H1 (cell line): ENCODE measurements at regions not wholly inside any gene's neighbourhood (a gene's known extent, or its start where the extent isn't known, plus 50 kb on each side); places are given as distances from the start of the nearest gene placed in this dataset.

Experiments
- CTCF ChIA-PET: fragments of 300-600 bp; sonication (Branson Sonifier 250); formaldehyde crosslinking; loops from one replicate; lab custom pipeline; 2021; ENCODE audit not compliant: partially characterized antibody; lab: Charles Lee
- POLR2A ChIA-PET: fragments of 300-600 bp; sonication (Branson Sonifier 250); formaldehyde crosslinking; loops from one replicate; lab custom pipeline; 2021; ENCODE audit warnings: inconsistent platforms; ENCODE audit not compliant: partially characterized antibody; lab: Charles Lee
- DNase-seq, 2 experiments: peaks; one replicate each; pipeline versions ENCODE4 v3.0.0 to v3.0.0-alpha.2; 2010 to 2022; ENCODE audit warnings: low spot score in 2 of 2, low read depth in 1 of 2, mixed read lengths in 1 of 2
- FAIRE-seq: peaks from 2 replicates; lab custom pipeline; 2011; peaks lifted over from hg19 to GRCh38; lab: Jason Lieb, UNC
- H2AFZ ChIP-seq: 2 replicates; pipeline ENCODE4 v1.8.1; 2012; ENCODE audit warnings: low read length, inconsistent platforms
- H2AK5ac ChIP-seq: 2 replicates; pipeline ENCODE4 v1.6.1; 2013; ENCODE audit warnings: low read depth, low read length
- H2BK120ac ChIP-seq: replicated peaks from 2 replicates; pipeline ENCODE3; 2013; ENCODE audit warnings: low read depth, low read length, inconsistent platforms
- H2BK12ac ChIP-seq: 2 replicates; pipeline ENCODE4 v1.6.1; 2013; ENCODE audit warnings: low read depth, low read length
- H2BK15ac ChIP-seq: 2 replicates; pipeline ENCODE4 v1.6.1; 2013; ENCODE audit warnings: low read length
- H2BK20ac ChIP-seq: 2 replicates; pipeline ENCODE4 v1.6.1; 2013; ENCODE audit warnings: low read length
- H2BK5ac ChIP-seq: 2 replicates; pipeline ENCODE4 v1.6.1; 2013; ENCODE audit warnings: low read depth, low read length
- H3K14ac ChIP-seq: 2 replicates; pipeline ENCODE4 v1.6.1; 2013; ENCODE audit warnings: inconsistent platforms; ENCODE audit not compliant: insufficient read length
- H3K18ac ChIP-seq: 2 replicates; pipeline ENCODE4 v1.6.1; 2013; ENCODE audit warnings: low read length; ENCODE audit errors: extremely low read depth
- H3K23ac ChIP-seq: 2 replicates; pipeline ENCODE4 v1.6.1; 2013; ENCODE audit warnings: inconsistent platforms; ENCODE audit not compliant: insufficient read length
- H3K23me2 ChIP-seq: 2 replicates; pipeline ENCODE4 v1.6.1; 2013; ENCODE audit warnings: low read depth, low read length
- H3K27ac ChIP-seq: 2 replicates; pipeline ENCODE4 v1.6.1; 2011; ENCODE audit warnings: low read depth, low read length, inconsistent platforms
- H3K27me3 ChIP-seq, 4 experiments: replicated peaks in 1 of 4; 1 replicate in 1 of 4; 2 replicates in 3 of 4; pipeline versions ENCODE4 v1.6.1 to v1.8.1; 2011 to 2013; ENCODE audit warnings: low read length in 3 of 4, mild to moderate bottlenecking in 3 of 4, inconsistent platforms in 2 of 4, mixed read lengths in 2 of 4, moderate library complexity in 1 of 4; ENCODE audit not compliant: control insufficient read depth in 3 of 4, insufficient read depth in 3 of 4; ENCODE audit errors: extremely low read depth in 1 of 4
- H3K36me3 ChIP-seq, 4 experiments: 2 replicates each; pipeline versions ENCODE4 v1.6.1 to v1.8.1; 2011 to 2013; ENCODE audit warnings: mild to moderate bottlenecking in 4 of 4, low read length in 3 of 4, moderate library complexity in 2 of 4, control low read depth in 1 of 4, inconsistent platforms in 1 of 4; ENCODE audit not compliant: insufficient read depth in 4 of 4, control insufficient read depth in 2 of 4
- H3K4ac ChIP-seq: replicated peaks from 2 replicates; pipeline ENCODE3; 2013; ENCODE audit warnings: low read length, low read depth, mixed read lengths, inconsistent platforms; ENCODE audit not compliant: insufficient read length
- H3K4me1 ChIP-seq, 4 experiments: replicated peaks in 1 of 4; 1 replicate in 1 of 4; 2 replicates in 3 of 4; pipeline versions ENCODE4 v1.6.1 to v1.8.1; 2011 to 2013; ENCODE audit warnings: low read length in 3 of 4, inconsistent platforms in 2 of 4, mixed read lengths in 1 of 4; ENCODE audit not compliant: insufficient read depth in 4 of 4, control insufficient read depth in 3 of 4
- H3K4me2 ChIP-seq, 2 experiments: 2 replicates each; pipeline versions ENCODE4 v1.6.1 to v1.8.1; 2011 to 2013; ENCODE audit warnings: low read depth in 2 of 2, low read length in 2 of 2, control low read depth in 1 of 2, inconsistent platforms in 1 of 2, mild to moderate bottlenecking in 1 of 2; ENCODE audit not compliant: insufficient read depth in 1 of 2
- H3K4me3 ChIP-seq, 4 experiments: fragments of 200-600, 300-600 bp in 1 of 4; sonication (generic), shearing (Covaris generic), sonication (Bioruptor Twin) in 1 of 4; 2 replicates each; pipeline versions ENCODE4 v1.5.1 to v1.8.1; 2011 to 2016; ENCODE audit warnings: low read length in 4 of 4, low read depth in 3 of 4, control low read depth in 2 of 4, inconsistent platforms in 2 of 4, mild to moderate bottlenecking in 2 of 4, mixed read lengths in 1 of 4, moderate library complexity in 1 of 4; ENCODE audit not compliant: insufficient read depth in 2 of 4; ENCODE audit errors: extremely low read depth in 1 of 4
- H3K56ac ChIP-seq: replicated peaks from 2 replicates; pipeline ENCODE3; 2013; ENCODE audit warnings: low read depth, mild to moderate bottlenecking, mixed read lengths, low read length, inconsistent platforms; ENCODE audit not compliant: insufficient read length
- H3K79me1 ChIP-seq: 2 replicates; pipeline ENCODE4 v1.6.1; 2013; ENCODE audit warnings: low read depth, low read length, control low read depth
- H3K79me2 ChIP-seq, 2 experiments: 2 replicates each; pipeline versions ENCODE4 v1.6.1 to v1.8.1; 2012 to 2013; ENCODE audit warnings: low read length in 2 of 2, mild to moderate bottlenecking in 2 of 2, inconsistent platforms in 1 of 2; ENCODE audit not compliant: insufficient read depth in 2 of 2, control insufficient read depth in 1 of 2
- H3K9ac ChIP-seq, 4 experiments: replicated peaks in 1 of 4; 1 replicate in 1 of 4; 2 replicates in 3 of 4; pipeline versions ENCODE4 v1.6.1 to v1.8.1; 2011 to 2013; ENCODE audit warnings: low read depth in 3 of 4, low read length in 3 of 4, control low read depth in 2 of 4, mild to moderate bottlenecking in 2 of 4, moderate library complexity in 2 of 4, inconsistent platforms in 1 of 4; ENCODE audit errors: extremely low read depth in 1 of 4
- H3K9me3 ChIP-seq, 2 experiments: 2 replicates each; pipeline versions ENCODE4 v1.6.1 to v1.8.1; 2012 to 2013; ENCODE audit warnings: mild to moderate bottlenecking in 2 of 2, moderate library complexity in 2 of 2, control low read depth in 1 of 2, inconsistent platforms in 1 of 2, low read depth in 1 of 2, low read length in 1 of 2, mixed read lengths in 1 of 2; ENCODE audit not compliant: insufficient read depth in 2 of 2
- H4K20me1 ChIP-seq, 2 experiments: replicated peaks in 1 of 2; 2 replicates each; pipeline versions ENCODE3 to v1.8.1; 2011 to 2013; ENCODE audit warnings: inconsistent platforms in 2 of 2, low read length in 2 of 2, mild to moderate bottlenecking in 1 of 2; ENCODE audit not compliant: insufficient read depth in 2 of 2, control insufficient read depth in 1 of 2
- H4K5ac ChIP-seq: 2 replicates; pipeline ENCODE4 v1.6.1; 2013; ENCODE audit warnings: low read length, low read depth, mixed read lengths, inconsistent platforms; ENCODE audit not compliant: insufficient read length
- H4K8ac ChIP-seq: 2 replicates; pipeline ENCODE4 v1.8.0; 2013; ENCODE audit warnings: mild to moderate bottlenecking, moderate library complexity, low read length, inconsistent platforms; ENCODE audit not compliant: insufficient read depth; ENCODE audit errors: extremely low read depth
- H4K91ac ChIP-seq: replicated peaks from 2 replicates; pipeline ENCODE3; 2013; ENCODE audit warnings: low read length, mixed read lengths, inconsistent platforms; ENCODE audit not compliant: insufficient read length
- ATF2 ChIP-seq: IDR thresholded peaks from 2 replicates; pipeline ENCODE4 v1.6.1; 2012; ENCODE audit warnings: low read length, inconsistent platforms
- EP300 ChIP-seq, 2 experiments: IDR thresholded peaks; 1 replicate in 1 of 2; 2 replicates in 1 of 2; pipeline ENCODE4 v1.6.1; 2011 to 2012; ENCODE audit warnings: low read depth in 2 of 2, low read length in 2 of 2, mild to moderate bottlenecking in 2 of 2, borderline replicate concordance in 1 of 2, inconsistent platforms in 1 of 2, moderate library complexity in 1 of 2
- GABPA ChIP-seq: IDR thresholded peaks from 2 replicates; pipeline ENCODE4 v1.6.1; 2011; ENCODE audit warnings: mild to moderate bottlenecking, low read length, moderate library complexity, borderline replicate concordance; ENCODE audit not compliant: insufficient read depth
- GTF2F1 ChIP-seq: IDR thresholded peaks from 2 replicates; pipeline ENCODE4 v1.6.1; 2012; ENCODE audit warnings: low read depth, low read length, improper control_type of control experiment, borderline replicate concordance
- POLR2AphosphoS5 ChIP-seq: IDR thresholded peaks from 2 replicates; pipeline ENCODE4 v1.6.1; 2011; ENCODE audit warnings: low read depth, low read length
- RXRA ChIP-seq: IDR thresholded peaks from 2 replicates; pipeline ENCODE4 v1.6.1; 2011; ENCODE audit warnings: low read depth, mild to moderate bottlenecking, low read length, moderate library complexity; ENCODE audit not compliant: insufficient read depth
- SIX5 ChIP-seq: IDR thresholded peaks from 2 replicates; pipeline ENCODE4 v1.6.1; 2011; ENCODE audit warnings: mild to moderate bottlenecking, low read depth, low read length
- TAF1 ChIP-seq: IDR thresholded peaks from 2 replicates; pipeline ENCODE4 v1.6.1; 2011; ENCODE audit warnings: mild to moderate bottlenecking, low read depth, low read length
- ZNF274 ChIP-seq: IDR thresholded peaks from 2 replicates; pipeline ENCODE4 v1.7.0; 2012; ENCODE audit warnings: low read length, borderline replicate concordance; ENCODE audit errors: extremely low read depth
- WGBS, 2 experiments: shearing (Covaris generic) in 1 of 2; methylation state at CpG; one replicate each; pipeline versions ENCODE4 v1.1.6 to v1.1.7; 2013 to 2015; ENCODE audit warnings: low lambda C conversion rate in 2 of 2, mixed read lengths in 2 of 2, inconsistent platforms in 1 of 2, low coverage in 1 of 2, missing lambda C conversion rate in 1 of 2; ENCODE audit not compliant: insufficient replicate concordance in 2 of 2, insufficient coverage in 1 of 2, insufficient read length in 1 of 2; ENCODE audit errors: extremely low coverage in 1 of 2, missing lambda C conversion rate in 1 of 2; 5-methylcytosine and 5-hydroxymethylcytosine counted together

GRCh38 chr1:25095635-25096200 is 136.6 kb downstream of the SYF2 start:
- no peaks in the 10 kb centered on the region for H3K9me3 ChIP-seq
- 92% methylated on average over 5 of the region's 5 CpGs; no CpG with 5 or more reads in 1 of the 2 experiments for WGBS, 2 experiments
- TF ChIP-seq TAF1 (no peak), ZNF274 (no peak), GABPA (no peak), ATF2 (no peak), POLR2AphosphoS5 (no peak), EP300 (IDR thresholded peaks at IDR 0.05; ENCODE audit: borderline replicate concordance in 1 of 2, low read depth in 2 of 2, low read length in 2 of 2) (no peak), GTF2F1 (no peak), RXRA (no peak), SIX5 (no peak)

More at GRCh38 chr1:25095635-25096200, 136.6 kb downstream of the SYF2 start:
- Histone ChIP-seq H4K91ac (no peak overlapping the region), H2AK5ac (no peak overlapping the region), H3K4me1 (no peaks in the 10 kb centered on the region), H3K79me1 (no peaks in the 10 kb centered on the region), H3K27me3 (no peaks in the 10 kb centered on the region; a peak in 1 of 7 replicates), H3K79me2 (no peaks in the 10 kb centered on the region), H2BK20ac (no peak overlapping the region), H3K4me3 (no peak overlapping the region), H4K8ac (no peak overlapping the region), H3K23ac (no peak overlapping the region), H3K14ac (no peak overlapping the region), H2BK12ac (no peak overlapping the region), H3K36me3 (no peaks in the 10 kb centered on the region), H2BK15ac (no peak overlapping the region), H3K56ac (no peak overlapping the region), H3K18ac (no peak overlapping the region), H3K4me2 (no peak overlapping the region), H4K20me1 (no peaks in the 10 kb centered on the region), H2BK5ac (no peak overlapping the region), H2BK120ac (no peak overlapping the region), H3K27ac (no peak overlapping the region), H3K9ac (no peak overlapping the region), H3K23me2 (no peaks in the 10 kb centered on the region), H3K4ac (no peak overlapping the region), H2AFZ (no peak overlapping the region), H4K5ac (no peak overlapping the region)
- CTCF ChIA-PET = interaction anchor here (0.9 to 7.5 kb wide), 6 partner anchors 10 to 137 kb away, joined by 3 to 61 read pairs (median 3); no protein-coding TSS in a partner anchor
- FAIRE-seq (no peak), DNase-seq (no peak)
- POLR2A ChIA-PET = no interaction called here
